CD14-positive monocyte (primary cell): ENCODE measurements at regions not wholly inside any gene's neighbourhood (a gene's known extent, or its start where the extent isn't known, plus 50 kb on each side); places are given as distances from the start of the nearest gene placed in this dataset.

Source experiments
- DNase-seq, 3 donors: peaks; one replicate each; pipeline ENCODE4 v3.0.0-alpha.2; 2011 to 2022
- H2AFZ ChIP-seq: 2 replicates; pipeline ENCODE4 v1.6.0; 2012; ENCODE audit warnings: mild to moderate bottlenecking, low read depth, low read length, inconsistent platforms; ENCODE audit not compliant: insufficient read depth, poor library complexity, severe bottlenecking
- H3K27ac ChIP-seq, 2 donors: 1 replicate in 1 of 2; 2 replicates in 1 of 2; pipeline ENCODE4 v1.5.1; 2012 to 2013; ENCODE audit warnings: low read length in 2 of 2, control low read depth in 1 of 2, inconsistent platforms in 1 of 2, low read depth in 1 of 2, mild to moderate bottlenecking in 1 of 2
- H3K27me3 ChIP-seq, 2 donors: one replicate each; pipeline versions ENCODE4 v1.6.0 to v1.6.1; 2011 to 2013; ENCODE audit warnings: low read length in 2 of 2; ENCODE audit not compliant: control insufficient read depth in 2 of 2, insufficient read depth in 2 of 2
- H3K36me3 ChIP-seq, 2 donors: replicated peaks in 1 of 2; 1 replicate in 1 of 2; 2 replicates in 1 of 2; pipeline versions ENCODE4 v1.5.1 to v1.6.1; 2012 to 2013; ENCODE audit warnings: low read length in 2 of 2, control low read depth in 1 of 2, inconsistent platforms in 1 of 2, mild to moderate bottlenecking in 1 of 2; ENCODE audit not compliant: insufficient read depth in 2 of 2, control insufficient read depth in 1 of 2
- H3K4me1 ChIP-seq, 2 donors: 1 replicate in 1 of 2; 2 replicates in 1 of 2; pipeline versions ENCODE4 v1.5.1 to v1.6.1; 2012 to 2013; ENCODE audit warnings: low read length in 2 of 2, control low read depth in 1 of 2, inconsistent platforms in 1 of 2, mild to moderate bottlenecking in 1 of 2, moderate library complexity in 1 of 2; ENCODE audit not compliant: insufficient read depth in 2 of 2, control insufficient read depth in 1 of 2
- H3K4me2 ChIP-seq: replicated peaks from 2 replicates; pipeline ENCODE3; 2012; ENCODE audit warnings: low read length, moderate library complexity, mild to moderate bottlenecking; ENCODE audit not compliant: poor library complexity, severe bottlenecking; ENCODE audit errors: extremely low read depth
- H3K4me3 ChIP-seq, 3 experiments: fragments of 200-600 bp in 1 of 3; sonication (generic) in 1 of 3; replicated peaks in 1 of 3; 1 replicate in 2 of 3; 2 replicates in 1 of 3; pipeline ENCODE4 v1.5.1; 2011 to 2013; ENCODE audit warnings: low read length in 3 of 3, mild to moderate bottlenecking in 3 of 3, control low read depth in 2 of 3, low read depth in 2 of 3, inconsistent platforms in 1 of 3, moderate library complexity in 1 of 3
- H3K79me2 ChIP-seq: 2 replicates; pipeline ENCODE4 v1.6.0; 2012; ENCODE audit warnings: mild to moderate bottlenecking, control low read depth, inconsistent platforms, low read length, moderate library complexity; ENCODE audit not compliant: insufficient read depth
- H3K9ac ChIP-seq: 2 replicates; pipeline ENCODE4 v1.6.0; 2017; ENCODE audit warnings: low read length, mild to moderate bottlenecking; ENCODE audit not compliant: insufficient read depth, poor library complexity, severe bottlenecking
- H3K9me3 ChIP-seq, 2 donors: replicated peaks in 1 of 2; 1 replicate in 1 of 2; 2 replicates in 1 of 2; pipeline versions ENCODE4 v1.5.1 to v1.6.1; 2012 to 2013; ENCODE audit warnings: low read length in 2 of 2, control low read depth in 1 of 2; ENCODE audit not compliant: control insufficient read depth in 1 of 2, insufficient read depth in 1 of 2
- H4K20me1 ChIP-seq: 2 replicates; pipeline ENCODE4 v1.6.0; 2012; ENCODE audit warnings: mild to moderate bottlenecking, low read length, control low read depth, moderate library complexity; ENCODE audit not compliant: insufficient read depth
- H3K27ac Mint-ChIP-seq, 7 donors: one replicate each; pipeline ENCODE4 v1.8.0; 2020; ENCODE audit warnings: mild to moderate bottlenecking in 7 of 7, mixed read lengths in 7 of 7, moderate library complexity in 6 of 7, inconsistent platforms in 2 of 7
- H3K27me3 Mint-ChIP-seq, 3 donors: one replicate each; pipeline ENCODE4 v1.8.0; 2021 to 2022; ENCODE audit warnings: low read depth in 3 of 3, mild to moderate bottlenecking in 3 of 3, mixed read lengths in 3 of 3, moderate library complexity in 3 of 3, inconsistent platforms in 1 of 3
- H3K36me3 Mint-ChIP-seq, 2 donors: one replicate each; pipeline ENCODE4 v1.8.0; 2020; ENCODE audit warnings: mixed read lengths in 2 of 2, inconsistent platforms in 1 of 2, mild to moderate bottlenecking in 1 of 2
- H3K4me1 Mint-ChIP-seq: one replicate; pipeline ENCODE4 v1.8.0; 2020; ENCODE audit warnings: mild to moderate bottlenecking, mixed read lengths
- H3K4me3 Mint-ChIP-seq, 2 donors: one replicate each; pipeline ENCODE4 v1.8.0; 2020; ENCODE audit warnings: mild to moderate bottlenecking in 2 of 2, mixed read lengths in 2 of 2, moderate library complexity in 1 of 2
- H3K9me3 Mint-ChIP-seq, 7 donors: one replicate each; pipeline ENCODE4 v1.8.0; 2020 to 2022; ENCODE audit warnings: mixed read lengths in 7 of 7, mild to moderate bottlenecking in 6 of 7, moderate library complexity in 6 of 7, inconsistent platforms in 2 of 7
- CTCF ChIP-seq: fragments of 200-600 bp; IDR thresholded peaks from one replicate; pipeline ENCODE4 v1.8.0; 2022; ENCODE audit warnings: antibody characterized with exemption, mild to moderate bottlenecking
- WGBS: methylation state at CpG from one replicate; pipeline ENCODE4 v1.1.5; 2013; ENCODE audit warnings: missing lambda C conversion rate; ENCODE audit not compliant: insufficient coverage; 5-methylcytosine and 5-hydroxymethylcytosine counted together
- intact Hi-C, 2 donors: fragments of 100-400 bp; cut with micrococcal nuclease; formaldehyde crosslinking; loops; one replicate each; pipeline versions ENCODE4 v1.15.0 to v1.15.1; 2023

- Histone ChIP-seq H3K36me3 (no peaks in the 10 kb centered on the region), H2AFZ (no peak overlapping the region), H3K27ac (no peak overlapping the region), H3K79me2 (no peaks in the 10 kb centered on the region), H3K4me1 (peaks cover 36 to 41% of the 10 kb centered on the region in 2 donors), H3K27me3 (no peaks in the 10 kb centered on the region), H3K9ac (no peak overlapping the region), H3K4me2 (no peak overlapping the region), H4K20me1 (no peaks in the 10 kb centered on the region), H3K4me3 (no peak overlapping the region), H3K9me3 (no peaks in the 10 kb centered on the region)
- H3K27me3 Mint-ChIP-seq = peaks cover 0 to 12% (median 5%) of the 10 kb centered on the region in 3 donors
- H3K4me3 Mint-ChIP-seq = no peak overlapping the region
- H3K36me3 Mint-ChIP-seq = peaks cover 0 to 2% of the 10 kb centered on the region in 2 donors
- intact Hi-C loops = no loop called here
- TF ChIP-seq CTCF = no peak
- peaks cover 0 to under 1% (median 0%) of the 10 kb centered on the region in 7 donors for H3K9me3 Mint-ChIP-seq
- H3K27ac Mint-ChIP-seq = peak overlapping the region in 1 of 7 donors; percentile 63
- peaks cover 44% of the 10 kb centered on the region for H3K4me1 Mint-ChIP-seq
- DNase-seq = no peak
- 12% methylated on average over 3 of the region's 6 CpGs for WGBS
Measured at GRCh38 chr3:184470551-184470950, 90.7 kb downstream of the CHRD start.

GRCh38 chr3:184471439-184471838, 90.1 kb upstream of the EPHB3 start:
- Histone ChIP-seq H2AFZ (no peak overlapping the region), H3K79me2 (no peaks in the 10 kb centered on the region), H3K36me3 (no peaks in the 10 kb centered on the region), H3K27me3 (no peaks in the 10 kb centered on the region), H3K4me2 (no peak overlapping the region), H3K27ac (no peak overlapping the region), H3K4me3 (no peak overlapping the region), H3K9me3 (no peaks in the 10 kb centered on the region), H4K20me1 (no peaks in the 10 kb centered on the region), H3K9ac (no peak overlapping the region), H3K4me1 (peaks cover 30 to 38% of the 10 kb centered on the region in 2 donors)
- Mint-ChIP-seq H3K9me3 (peaks cover 0 to 3% (median 0%) of the 10 kb centered on the region in 7 donors), H3K4me1 (peaks cover 36% of the 10 kb centered on the region), H3K4me3 (no peak overlapping the region), H3K27me3 (peaks cover 1 to 7% (median 5%) of the 10 kb centered on the region in 3 donors), H3K36me3 (no peaks in the 10 kb centered on the region), H3K27ac (peak overlapping the region in 1 of 7 donors; percentile 21)
- WGBS = no CpG with 5 or more reads among the region's 3 CpGs
- DNase-seq = no peak
- intact Hi-C loops = no loop called here
- TF ChIP-seq CTCF = no peak
